ENCODE measurements at regions not wholly inside any gene's neighbourhood (a gene's known extent, or its start where the extent isn't known, plus 50 kb on each side); places are given as distances from the start of the nearest gene placed in this dataset.

GRCh38 chr15:26391567-26392194, 381.2 kb downstream of the GABRB3 start:
- H3K9me3 ChIP-seq (ENCODE audit: low read length) = no peaks in the 10 kb centered on the region
- H2AFZ ChIP-seq (ENCODE audit: low read depth, low read length) = no peak overlapping the region
- H3K4me3 ChIP-seq (ENCODE audit: low read length) = no peak overlapping the region
- no peaks in the 10 kb centered on the region for H3K9me2 ChIP-seq (ENCODE audit: insufficient read depth, low read length)
- no peaks in the 10 kb centered on the region for H3K79me2 ChIP-seq (replicated peaks; ENCODE audit: insufficient read depth, low read length)
- no peak overlapping the region for H3K4me2 ChIP-seq (ENCODE audit: low read length)
- no peaks in the 10 kb centered on the region for H3F3A ChIP-seq (ENCODE audit: insufficient read depth, low read length, poor library complexity, severe bottlenecking)
- H3K9ac ChIP-seq (ENCODE audit: low read length) = no peak overlapping the region
- no peaks in the 10 kb centered on the region for H4K20me1 ChIP-seq (ENCODE audit: insufficient read depth)
- no peaks in the 10 kb centered on the region for H3K27me3 ChIP-seq (ENCODE audit: insufficient read depth, low read depth, low read length)
- no peaks in the 10 kb centered on the region for H3K36me3 ChIP-seq (ENCODE audit: insufficient read depth, low read length)
- no peak overlapping the region for H3K27ac ChIP-seq (ENCODE audit: low read length)
- TF ChIP-seq EZH2 (IDR thresholded peaks at IDR 0.05; ENCODE audit: borderline replicate concordance, insufficient read depth, low read length, poor library complexity, severe bottlenecking) = no peak
- no peak for TF ChIP-seq MXI1 (conservative IDR thresholded peaks at IDR 0.05; ENCODE audit: poor library complexity, severe bottlenecking)
- no peak for TF ChIP-seq CTCF (IDR thresholded peaks at IDR 0.05; ENCODE audit: poor library complexity, severe bottlenecking)
- no peak for TF ChIP-seq SMC3 (conservative IDR thresholded peaks at IDR 0.05; ENCODE audit: poor library complexity)
- TF ChIP-seq POLR2AphosphoS5 (IDR thresholded peaks at IDR 0.05) = no peak
- no peak for TF ChIP-seq RAD21 (conservative IDR thresholded peaks at IDR 0.05)
- TF ChIP-seq TAF1 (IDR thresholded peaks at IDR 0.05; ENCODE audit: low read depth) = no peak
- no peak for TF ChIP-seq REST (IDR thresholded peaks at IDR 0.05; ENCODE audit: borderline replicate concordance)
- TF ChIP-seq EP300 (conservative IDR thresholded peaks at IDR 0.05; ENCODE audit: poor library complexity, severe bottlenecking) = no peak

GRCh38 chr15:26382444-26383072, 390.3 kb downstream of the GABRB3 start:
- Histone ChIP-seq H3K27me3 (ENCODE audit: insufficient read depth, low read depth, low read length) (no peaks in the 10 kb centered on the region), H3K4me3 (ENCODE audit: low read length) (no peak overlapping the region), H3K79me2 (replicated peaks; ENCODE audit: insufficient read depth, low read length) (no peaks in the 10 kb centered on the region), H3K9me3 (ENCODE audit: low read length) (no peaks in the 10 kb centered on the region), H3K36me3 (ENCODE audit: insufficient read depth, low read length) (no peaks in the 10 kb centered on the region), H4K20me1 (ENCODE audit: insufficient read depth) (no peaks in the 10 kb centered on the region), H3K4me2 (ENCODE audit: low read length) (no peak overlapping the region), H3F3A (ENCODE audit: insufficient read depth, low read length, poor library complexity, severe bottlenecking) (no peaks in the 10 kb centered on the region), H2AFZ (ENCODE audit: low read depth, low read length) (no peak overlapping the region), H3K9ac (ENCODE audit: low read length) (no peak overlapping the region), H3K9me2 (ENCODE audit: insufficient read depth, low read length) (no peaks in the 10 kb centered on the region), H3K27ac (ENCODE audit: low read length) (no peak overlapping the region)
- no peak for TF ChIP-seq POLR2AphosphoS5 (IDR thresholded peaks at IDR 0.05)
- no peak for TF ChIP-seq MXI1 (conservative IDR thresholded peaks at IDR 0.05; ENCODE audit: poor library complexity, severe bottlenecking)
- TF ChIP-seq SMC3 (conservative IDR thresholded peaks at IDR 0.05; ENCODE audit: poor library complexity) = no peak
- TF ChIP-seq RAD21 (conservative IDR thresholded peaks at IDR 0.05) = no peak
- TF ChIP-seq TAF1 (IDR thresholded peaks at IDR 0.05; ENCODE audit: low read depth) = no peak
- TF ChIP-seq REST (IDR thresholded peaks at IDR 0.05; ENCODE audit: borderline replicate concordance) = no peak
- no peak for TF ChIP-seq EP300 (conservative IDR thresholded peaks at IDR 0.05; ENCODE audit: poor library complexity, severe bottlenecking)
- no peak for TF ChIP-seq EZH2 (IDR thresholded peaks at IDR 0.05; ENCODE audit: borderline replicate concordance, insufficient read depth, low read length, poor library complexity, severe bottlenecking)
- TF ChIP-seq CTCF (IDR thresholded peaks at IDR 0.05; ENCODE audit: poor library complexity, severe bottlenecking) = no peak

Measured in neural cell (in vitro differentiated cells).